ENCODE measurements at regions not wholly inside any gene's neighbourhood (a gene's known extent, or its start where the extent isn't known, plus 50 kb on each side); places are given as distances from the start of the nearest gene placed in this dataset.

- no TSS peak for BruUV-seq (replicated peaks)
- H3K9me3 Mint-ChIP-seq (ENCODE audit: unreplicated experiment) = peaks cover 6% of the 10 kb centered on the region
- no peak overlapping the region for H3K4me3 Mint-ChIP-seq (ENCODE audit: unreplicated experiment)
- no peaks in the 10 kb centered on the region for H3K36me3 Mint-ChIP-seq (ENCODE audit: insufficient read depth, unreplicated experiment)
- intact Hi-C loops (cut with micrococcal nuclease) = no loop called here
- ChIA-PET CTCF (no interaction called here), POLR2A (interaction anchor here (0.6 to 1.8 kb wide), 2 partner anchors 10 to 18 kb away, joined by 4 read pairs; no protein-coding TSS in a partner anchor)
- H3K27ac Mint-ChIP-seq (ENCODE audit: low read depth, unreplicated experiment) = no peak overlapping the region
- H3K4me1 Mint-ChIP-seq (ENCODE audit: insufficient read depth, unreplicated experiment) = no peaks in the 10 kb centered on the region
- no peak for TF ChIP-seq CTCF (IDR thresholded peaks at IDR 0.05; ENCODE audit: unreplicated experiment)
- no peak for DNase-seq (ENCODE audit: unreplicated experiment)
- H3K27me3 Mint-ChIP-seq (ENCODE audit: insufficient read depth, unreplicated experiment) = no peaks in the 10 kb centered on the region
Observed at GRCh38 chr17:54099221-54099620, 276.5 kb downstream of the KIF2B start.

GRCh38 chr17:54102246-54102645, 279.5 kb downstream of the KIF2B start:
- BruUV-seq (replicated peaks) = no TSS peak
- H3K4me3 Mint-ChIP-seq (ENCODE audit: unreplicated experiment) = no peak overlapping the region
- ChIA-PET CTCF (interaction anchor here (0.7 kb wide), 1 partner anchor 16 kb away, joined by 8 read pairs; no protein-coding TSS in a partner anchor), POLR2A (no interaction called here)
- peaks cover 8% of the 10 kb centered on the region for H3K9me3 Mint-ChIP-seq (ENCODE audit: unreplicated experiment)
- intact Hi-C loops (cut with micrococcal nuclease) = no loop called here
- TF ChIP-seq CTCF (IDR thresholded peaks at IDR 0.05; ENCODE audit: unreplicated experiment) = no peak
- no peaks in the 10 kb centered on the region for H3K36me3 Mint-ChIP-seq (ENCODE audit: insufficient read depth, unreplicated experiment)
- DNase-seq (ENCODE audit: unreplicated experiment) = no peak
- H3K27me3 Mint-ChIP-seq (ENCODE audit: insufficient read depth, unreplicated experiment) = no peaks in the 10 kb centered on the region
- H3K27ac Mint-ChIP-seq (ENCODE audit: low read depth, unreplicated experiment) = no peak overlapping the region
- H3K4me1 Mint-ChIP-seq (ENCODE audit: insufficient read depth, unreplicated experiment) = no peaks in the 10 kb centered on the region

DNA sequence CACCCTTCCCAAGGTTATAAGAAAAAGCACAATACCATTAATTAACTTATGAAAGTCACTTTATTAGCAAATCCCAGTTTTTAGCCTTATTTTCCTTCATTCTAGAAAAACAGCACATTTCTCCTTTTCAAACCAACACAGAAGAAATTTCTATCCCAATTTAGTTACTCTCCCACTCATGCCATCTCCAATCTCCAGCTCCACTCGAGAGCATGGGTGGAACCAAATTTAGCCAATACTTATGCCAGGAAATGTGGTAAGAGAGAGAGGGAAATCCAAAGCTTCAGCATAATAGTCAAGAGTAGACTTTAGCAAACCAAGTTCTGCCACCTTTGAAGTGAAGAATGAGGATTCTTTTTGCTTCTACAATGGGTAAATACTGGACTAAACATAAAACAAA, 288.8 kb downstream of the KIF2B start:
- DNase-seq (ENCODE audit: unreplicated experiment) = no peak
- intact Hi-C loops (cut with micrococcal nuclease) = no loop called here
- CTCF ChIA-PET = no interaction called here
- H3K27ac Mint-ChIP-seq (ENCODE audit: low read depth, unreplicated experiment) = no peak overlapping the region
- TF ChIP-seq CTCF (IDR thresholded peaks at IDR 0.05; ENCODE audit: unreplicated experiment) = no peak
- BruUV-seq (replicated peaks) = no TSS peak
- POLR2A ChIA-PET = interaction anchor here (0.8 kb wide), 1 partner anchor 23 kb away, joined by 4 read pairs; no protein-coding TSS in a partner anchor
- H3K36me3 Mint-ChIP-seq (ENCODE audit: insufficient read depth, unreplicated experiment) = no peaks in the 10 kb centered on the region
- peaks cover 16% of the 10 kb centered on the region for H3K4me1 Mint-ChIP-seq (ENCODE audit: insufficient read depth, unreplicated experiment)
- peaks cover 5% of the 10 kb centered on the region for H3K9me3 Mint-ChIP-seq (ENCODE audit: unreplicated experiment)
- H3K4me3 Mint-ChIP-seq (ENCODE audit: unreplicated experiment) = no peak overlapping the region
- H3K27me3 Mint-ChIP-seq (ENCODE audit: insufficient read depth, unreplicated experiment) = no peaks in the 10 kb centered on the region

DNA sequence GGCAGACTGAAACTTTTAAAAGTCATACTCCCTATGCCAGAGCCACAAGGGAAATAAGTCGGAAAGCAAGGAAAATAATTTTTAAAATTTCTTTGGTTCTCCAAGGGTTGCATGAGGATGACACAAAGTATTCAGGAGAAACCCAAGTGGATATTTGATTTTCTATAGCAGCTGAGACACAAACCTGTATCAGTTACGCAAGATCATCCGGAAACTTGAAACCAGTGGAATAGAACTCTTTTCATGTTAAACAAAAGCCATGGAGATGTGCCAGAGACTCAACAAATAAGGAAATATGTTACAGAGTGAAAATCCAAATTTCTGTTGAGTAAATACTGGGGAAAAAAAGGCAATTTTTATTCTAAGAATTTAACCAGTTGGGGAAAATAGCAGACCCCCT, 294.7 kb downstream of the KIF2B start:
- Mint-ChIP-seq H3K4me1 (ENCODE audit: insufficient read depth, unreplicated experiment) (no peaks in the 10 kb centered on the region), H3K4me3 (ENCODE audit: unreplicated experiment) (no peak overlapping the region), H3K27ac (ENCODE audit: low read depth, unreplicated experiment) (no peak overlapping the region), H3K9me3 (ENCODE audit: unreplicated experiment) (no peaks in the 10 kb centered on the region), H3K27me3 (ENCODE audit: insufficient read depth, unreplicated experiment) (no peaks in the 10 kb centered on the region), H3K36me3 (ENCODE audit: insufficient read depth, unreplicated experiment) (no peaks in the 10 kb centered on the region)
- no peak for TF ChIP-seq CTCF (IDR thresholded peaks at IDR 0.05; ENCODE audit: unreplicated experiment)
- BruUV-seq (replicated peaks) = no TSS peak
- ChIA-PET CTCF (interaction anchor here (0.6 kb wide), 1 partner anchor 16 kb away, joined by 3 read pairs; no protein-coding TSS in a partner anchor), POLR2A (interaction anchor here (0.6 kb wide), 1 partner anchor 42 kb away, joined by 3 read pairs; no protein-coding TSS in a partner anchor)
- DNase-seq (ENCODE audit: unreplicated experiment) = no peak
- intact Hi-C loops (cut with micrococcal nuclease) = no loop called here

All from MCF 10A (cell line).